SK-N-MC (cell line): ENCODE measurements at regions not wholly inside any gene's neighbourhood (a gene's known extent, or its start where the extent isn't known, plus 50 kb on each side); places are given as distances from the start of the nearest gene placed in this dataset.

Source experiments
- EZH2 ChIP-seq: fragments of 200-600 bp; sonication (generic); IDR thresholded peaks from one replicate; pipeline ENCODE4 v1.6.1; 2017; ENCODE audit warnings: antibody characterized with exemption
- FOXP2 ChIP-seq: optimal IDR thresholded peaks from 2 replicates; pipeline ENCODE3; 2011; ENCODE audit warnings: mild to moderate bottlenecking, moderate library complexity; ENCODE audit not compliant: insufficient read depth; ENCODE audit errors: extremely low read length, control extremely low read depth
- POLR2AphosphoS5 ChIP-seq: IDR thresholded peaks from 2 replicates; pipeline ENCODE4 v1.6.1; 2012; ENCODE audit warnings: mild to moderate bottlenecking, low read depth, low read length, borderline replicate concordance

- TF ChIP-seq EZH2 (no peak), POLR2AphosphoS5 (no peak), FOXP2 (no peak)
Observed at GRCh38 chr4:114476310-114476709, 122.3 kb upstream of the UGT8 start.
